NCI-H2227 (cell line): ENCODE measurements at regions not wholly inside any gene's neighbourhood (a gene's known extent, or its start where the extent isn't known, plus 50 kb on each side); places are given as distances from the start of the nearest gene placed in this dataset.
"Not testable (repeated sequence)": the region's sequence is repeated elsewhere in the genome, so short reads cannot be mapped to it uniquely, and the experiment has no call there.

ENCODE experiments used
- DNase-seq: peaks from one replicate; lab custom pipeline; 2025; ENCODE audit not compliant: unreplicated experiment; lab: John Stamatoyannopoulos, UW

- no peak for DNase-seq
Measured at GRCh38 chr16:75971334-75971733, 245.0 kb upstream of the CPHXL start.

- no peak for DNase-seq
Measured at GRCh38 chr16:75983296-75983695, 257.0 kb upstream of the CPHXL start.

- no peak for DNase-seq
Measured at GRCh38 chr16:75983741-75984381, 257.6 kb upstream of the CPHXL start.

- no peak for DNase-seq
Measured at GRCh38 chr16:75987323-75987722, 261.0 kb upstream of the CPHXL start.

GRCh38 chr16:75996491-75996890 is 270.2 kb upstream of the CPHXL start:
- no peak for DNase-seq

GRCh38 chr16:75997606-75998005 is 271.3 kb upstream of the CPHXL start:
- DNase-seq, result no peak

- no peak for DNase-seq
Measured at GRCh38 chr16:76007645-76008044, 269.6 kb upstream of the CNTNAP4 start.

GRCh38 chr16:76023835-76024234 is 253.4 kb upstream of the CNTNAP4 start:
- DNase-seq, result no peak

GRCh38 chr16:76035689-76036088 is 241.5 kb upstream of the CNTNAP4 start:
- peak; percentile 3 for DNase-seq

- no peak for DNase-seq
Measured at GRCh38 chr16:76038097-76038496, 239.1 kb upstream of the CNTNAP4 start.

GRCh38 chr16:76052725-76053124 is 224.5 kb upstream of the CNTNAP4 start:
- no peak for DNase-seq

GRCh38 chr16:76059186-76059585 is 218.0 kb upstream of the CNTNAP4 start:
- DNase-seq, result no peak

GRCh38 chr16:76059701-76060100 is 217.5 kb upstream of the CNTNAP4 start:
- no peak for DNase-seq

- no peak for DNase-seq
Measured at GRCh38 chr16:76071690-76072089, 205.5 kb upstream of the CNTNAP4 start.

- peak; percentile 43 for DNase-seq
Measured at GRCh38 chr16:76081967-76082366, 195.2 kb upstream of the CNTNAP4 start.

- DNase-seq, result no peak
Measured at GRCh38 chr16:76106647-76107046, 170.6 kb upstream of the CNTNAP4 start.

GRCh38 chr16:76108460-76108859 is 168.7 kb upstream of the CNTNAP4 start:
- no peak for DNase-seq

- no peak for DNase-seq
Measured at GRCh38 chr16:76114681-76115080, 162.5 kb upstream of the CNTNAP4 start.

GRCh38 chr16:76118344-76118743 is 158.9 kb upstream of the CNTNAP4 start:
- DNase-seq, result no peak

- DNase-seq, result no peak
Measured at GRCh38 chr16:76121636-76122035, 155.6 kb upstream of the CNTNAP4 start.

GRCh38 chr16:76123966-76124365 is 153.2 kb upstream of the CNTNAP4 start:
- DNase-seq, result no peak

- DNase-seq, result no peak
Measured at GRCh38 chr16:76125871-76126270, 151.3 kb upstream of the CNTNAP4 start.

GRCh38 chr16:76138056-76138455 is 139.1 kb upstream of the CNTNAP4 start:
- DNase-seq, result not testable (repeated sequence)
